ENCODE measurements at regions not wholly inside any gene's neighbourhood (a gene's known extent, or its start where the extent isn't known, plus 50 kb on each side); places are given as distances from the start of the nearest gene placed in this dataset.

DNA sequence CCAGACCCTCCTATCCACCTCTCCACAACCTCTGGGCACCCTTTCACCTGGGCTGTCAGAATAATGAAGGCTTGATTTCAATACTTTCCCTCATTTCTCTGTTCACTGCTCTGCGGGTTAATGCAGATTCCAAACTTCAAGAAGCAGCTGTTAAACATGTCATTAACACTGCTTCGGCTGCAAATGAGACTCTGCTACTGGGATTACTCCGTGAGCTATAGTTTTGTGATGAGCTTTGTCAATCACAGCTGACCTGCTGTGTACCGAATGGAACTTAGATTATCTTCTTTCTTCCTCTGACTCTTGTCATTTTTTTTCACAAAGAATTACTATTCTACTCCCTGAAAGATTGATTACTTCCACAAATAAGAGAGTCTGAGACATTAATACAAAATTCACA is 160.5 kb downstream of the TMEM182 start:
- no peak overlapping the region for H3K4me3 ChIP-seq (ENCODE audit: extremely low read depth in 1 of 4, insufficient read depth in 2 of 4, low read depth in 3 of 4, low read length in 4 of 4)
- H4K20me1 ChIP-seq (replicated peaks in 1 of 2; ENCODE audit: control insufficient read depth in 1 of 2, insufficient read depth in 2 of 2, low read length in 2 of 2), result no peaks in the 10 kb centered on the region
- H3K14ac ChIP-seq (ENCODE audit: insufficient read length), result no peak overlapping the region
- POLR2A ChIA-PET (ENCODE audit: partially characterized antibody), result no interaction called here
- H3K27ac ChIP-seq (ENCODE audit: low read depth, low read length), result no peak overlapping the region
- H3K56ac ChIP-seq (replicated peaks; ENCODE audit: insufficient read length, low read depth, low read length), result no peak overlapping the region
- TF ChIP-seq RXRA (IDR thresholded peaks at IDR 0.05; ENCODE audit: insufficient read depth, low read depth, low read length) (no peak), SIN3A (conservative IDR thresholded peaks at IDR 0.05 in 1 of 2, IDR thresholded peaks at IDR 0.05 in 1 of 2; ENCODE audit: low read depth in 1 of 2, low read length in 2 of 2) (no peak), PHF8 (conservative IDR thresholded peaks at IDR 0.05; ENCODE audit: low read depth, low read length) (no peak), SIX5 (IDR thresholded peaks at IDR 0.05; ENCODE audit: low read depth, low read length) (no peak)
- no peak overlapping the region for H2BK5ac ChIP-seq (ENCODE audit: low read depth, low read length)
- no peak overlapping the region for H2AFZ ChIP-seq (ENCODE audit: low read length)
- H3K4ac ChIP-seq (replicated peaks; ENCODE audit: insufficient read length, low read depth, low read length), result no peak overlapping the region
- no peak overlapping the region for H2BK15ac ChIP-seq (ENCODE audit: low read length)
- no peak overlapping the region for H3K18ac ChIP-seq (ENCODE audit: extremely low read depth, low read length)
- no peak overlapping the region for H2AK5ac ChIP-seq (ENCODE audit: low read depth, low read length)
- CTCF ChIA-PET (ENCODE audit: partially characterized antibody), result interaction anchor here (1.2 to 2.0 kb wide), 3 partner anchors 10 to 27 kb away, joined by 3 to 6 read pairs (median 5); no protein-coding TSS in a partner anchor
- H2BK20ac ChIP-seq (ENCODE audit: low read length), result no peak overlapping the region
- H3K9ac ChIP-seq (replicated peaks in 1 of 4; ENCODE audit: extremely low read depth in 1 of 4, low read depth in 3 of 4, low read length in 3 of 4), result no peak overlapping the region
- no peak overlapping the region for H3K23ac ChIP-seq (ENCODE audit: insufficient read length)
- H4K5ac ChIP-seq (ENCODE audit: insufficient read length, low read depth, low read length), result no peak overlapping the region
- no peak overlapping the region for H2BK120ac ChIP-seq (replicated peaks; ENCODE audit: low read depth, low read length)
- peaks cover 0 to 5% (median 0%) of the 10 kb centered on the region in 4 experiments; a peak in 1 of 7 replicates for H3K4me1 ChIP-seq (replicated peaks in 1 of 4; ENCODE audit: control insufficient read depth in 3 of 4, insufficient read depth in 4 of 4, low read length in 3 of 4)
- DNase-seq (ENCODE audit: low read depth in 1 of 2, low spot score in 2 of 2) (no peak), FAIRE-seq (no peak)
- H3K23me2 ChIP-seq (ENCODE audit: low read depth, low read length), result no peaks in the 10 kb centered on the region
- 85% methylated on average over 4 of the region's 4 CpGs; no CpG with 5 or more reads in 1 of the 2 experiments for WGBS, 2 experiments (ENCODE audit: extremely low coverage in 1 of 2, insufficient coverage in 1 of 2, insufficient read length in 1 of 2, insufficient replicate concordance in 2 of 2, low coverage in 1 of 2, low lambda C conversion rate in 2 of 2, missing lambda C conversion rate in 1 of 2)
- H3K36me3 ChIP-seq (ENCODE audit: control insufficient read depth in 2 of 4, insufficient read depth in 4 of 4, low read length in 3 of 4), result no peaks in the 10 kb centered on the region
- H4K8ac ChIP-seq (ENCODE audit: extremely low read depth, insufficient read depth, low read length), result no peak overlapping the region
- no peaks in the 10 kb centered on the region for H3K27me3 ChIP-seq (replicated peaks in 1 of 4; ENCODE audit: control insufficient read depth in 3 of 4, extremely low read depth in 1 of 4, insufficient read depth in 3 of 4, low read length in 3 of 4)
- H4K91ac ChIP-seq (replicated peaks; ENCODE audit: insufficient read length, low read length), result no peak overlapping the region
- H3K79me1 ChIP-seq (ENCODE audit: low read depth, low read length), result no peaks in the 10 kb centered on the region
- H2BK12ac ChIP-seq (ENCODE audit: low read depth, low read length), result no peak overlapping the region
- H3K79me2 ChIP-seq (ENCODE audit: control insufficient read depth in 1 of 2, insufficient read depth in 2 of 2, low read length in 2 of 2), result no peaks in the 10 kb centered on the region
- H3K9me3 ChIP-seq (ENCODE audit: insufficient read depth in 2 of 2, low read depth in 1 of 2, low read length in 1 of 2), result peaks cover 0 to 1% of the 10 kb centered on the region in 2 experiments; a peak in 2 of 4 replicates
- no peak overlapping the region for H3K4me2 ChIP-seq (ENCODE audit: insufficient read depth in 1 of 2, low read depth in 2 of 2, low read length in 2 of 2)
